CD4-positive, CD25-positive, alpha-beta regulatory T cell (primary cell): ENCODE measurements at regions not wholly inside any gene's neighbourhood (a gene's known extent, or its start where the extent isn't known, plus 50 kb on each side); places are given as distances from the start of the nearest gene placed in this dataset.

ENCODE experiments used
- ATAC-seq, 2 donors: fragments of 150-1000 bp; cut with Tn5 transposase; one replicate each; pipeline ENCODE4 v1.10.0; 2021; ENCODE audit warnings: low read depth in 2 of 2, moderate number of reproducible peaks in 2 of 2, moderate library complexity in 1 of 2
- DNase-seq, 3 donors: peaks; one replicate each; pipeline versions ENCODE4 v3.0.0 to v3.0.0-alpha.2; 2012 to 2022; ENCODE audit warnings: mixed read lengths in 1 of 3
- H3K27ac ChIP-seq: one replicate; pipeline ENCODE4 v1.7.0; 2013; ENCODE audit warnings: mild to moderate bottlenecking, low read length; ENCODE audit not compliant: insufficient read depth, poor library complexity, severe bottlenecking
- H3K27me3 ChIP-seq: one replicate; pipeline ENCODE4 v1.7.0; 2013; ENCODE audit warnings: low read length; ENCODE audit not compliant: control insufficient read depth, insufficient read depth
- H3K36me3 ChIP-seq: one replicate; pipeline ENCODE4 v1.7.0; 2013; ENCODE audit warnings: mild to moderate bottlenecking, low read length, moderate library complexity; ENCODE audit not compliant: control insufficient read depth, insufficient read depth
- H3K4me1 ChIP-seq: 2 replicates; pipeline ENCODE4 v1.7.0; 2013; ENCODE audit warnings: mild to moderate bottlenecking, low read length; ENCODE audit not compliant: insufficient read depth, control insufficient read depth, poor library complexity, severe bottlenecking
- H3K4me3 ChIP-seq: one replicate; pipeline ENCODE4 v1.7.0; 2013; ENCODE audit warnings: low read depth, mild to moderate bottlenecking, low read length, moderate library complexity
- H3K9me3 ChIP-seq, 2 experiments: 1 replicate in 1 of 2; 2 replicates in 1 of 2; pipeline ENCODE4 v1.7.0; 2013; ENCODE audit warnings: low read length in 2 of 2, mild to moderate bottlenecking in 1 of 2, moderate library complexity in 1 of 2; ENCODE audit not compliant: control insufficient read depth in 2 of 2
- H3K27ac Mint-ChIP-seq, 3 donors: one replicate each; pipeline ENCODE4 v1.8.0; 2020 to 2022; ENCODE audit warnings: mild to moderate bottlenecking in 3 of 3, mixed read lengths in 3 of 3, moderate library complexity in 2 of 3
- H3K27me3 Mint-ChIP-seq: one replicate; pipeline ENCODE4 v1.8.0; 2022; ENCODE audit warnings: mild to moderate bottlenecking, mixed read lengths
- H3K36me3 Mint-ChIP-seq: one replicate; pipeline ENCODE4 v1.8.0; 2020; ENCODE audit warnings: mixed read lengths
- H3K4me1 Mint-ChIP-seq, 4 donors: one replicate each; pipeline ENCODE4 v1.8.0; 2020 to 2022; ENCODE audit warnings: mixed read lengths in 4 of 4, mild to moderate bottlenecking in 1 of 4
- H3K4me3 Mint-ChIP-seq, 4 donors: one replicate each; pipeline ENCODE4 v1.8.0; 2020 to 2022; ENCODE audit warnings: mild to moderate bottlenecking in 4 of 4, mixed read lengths in 4 of 4, moderate library complexity in 3 of 4
- H3K9me3 Mint-ChIP-seq, 7 donors: one replicate each; pipeline ENCODE4 v1.8.0; 2020 to 2022; ENCODE audit warnings: mixed read lengths in 7 of 7, mild to moderate bottlenecking in 3 of 7, moderate library complexity in 2 of 7

GRCh38 chr6:108746836-108747575, 101.2 kb upstream of the ARMC2 start:
- Histone ChIP-seq H3K4me3 (no peak overlapping the region), H3K9me3 (no peaks in the 10 kb centered on the region), H3K27me3 (peaks cover 8% of the 10 kb centered on the region), H3K36me3 (no peaks in the 10 kb centered on the region), H3K27ac (no peak overlapping the region), H3K4me1 (no peaks in the 10 kb centered on the region)
- H3K4me3 Mint-ChIP-seq = no peak overlapping the region
- H3K27me3 Mint-ChIP-seq = peaks cover 33% of the 10 kb centered on the region
- DNase-seq (no peak), ATAC-seq (no peak)
- H3K36me3 Mint-ChIP-seq = no peaks in the 10 kb centered on the region
- peak overlapping the region in 1 of 3 donors; percentile 16 for H3K27ac Mint-ChIP-seq
- peaks cover 0 to 5% (median 0%) of the 10 kb centered on the region in 4 donors for H3K4me1 Mint-ChIP-seq
- no peaks in the 10 kb centered on the region for H3K9me3 Mint-ChIP-seq

- Mint-ChIP-seq H3K4me1 (no peaks in the 10 kb centered on the region), H3K36me3 (no peaks in the 10 kb centered on the region), H3K27me3 (peaks cover 28% of the 10 kb centered on the region), H3K4me3 (no peak overlapping the region), H3K27ac (no peak overlapping the region), H3K9me3 (no peaks in the 10 kb centered on the region)
- no peaks in the 10 kb centered on the region for H3K36me3 ChIP-seq
- no peak for DNase-seq
- H3K9me3 ChIP-seq = no peaks in the 10 kb centered on the region
- peaks cover 8% of the 10 kb centered on the region for H3K27me3 ChIP-seq
- no peak for ATAC-seq
- no peak overlapping the region for H3K27ac ChIP-seq
- no peak overlapping the region for H3K4me3 ChIP-seq
- no peaks in the 10 kb centered on the region for H3K4me1 ChIP-seq
Observed at GRCh38 chr6:108748055-108748454, 100.2 kb upstream of the ARMC2 start.

DNA sequence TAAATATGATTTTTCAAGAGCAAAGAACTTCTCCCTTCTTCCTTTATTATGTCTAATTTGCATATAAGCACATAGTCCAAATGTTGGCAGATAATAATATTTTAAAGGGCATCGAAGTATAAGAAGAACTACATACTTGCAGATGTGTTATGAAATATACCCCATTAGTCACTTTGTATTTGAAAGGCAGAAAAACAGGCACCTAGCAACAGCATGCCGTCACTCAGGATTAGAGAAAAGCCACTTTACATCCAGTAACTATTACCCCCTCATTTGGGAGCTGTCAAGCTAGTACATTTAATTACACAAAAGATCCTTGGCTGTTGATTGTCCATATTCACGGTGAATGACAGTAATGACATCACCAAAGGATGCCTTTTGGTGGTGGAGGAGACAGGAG, 99.3 kb upstream of the ARMC2 start:
- Histone ChIP-seq H3K36me3 (no peaks in the 10 kb centered on the region), H3K4me3 (no peak overlapping the region), H3K4me1 (no peaks in the 10 kb centered on the region), H3K9me3 (no peaks in the 10 kb centered on the region), H3K27me3 (peaks cover 8% of the 10 kb centered on the region), H3K27ac (no peak overlapping the region)
- ATAC-seq = no peak
- no peaks in the 10 kb centered on the region for H3K4me1 Mint-ChIP-seq
- no peaks in the 10 kb centered on the region for H3K9me3 Mint-ChIP-seq
- H3K27me3 Mint-ChIP-seq = peaks cover 21% of the 10 kb centered on the region
- no peak overlapping the region for H3K27ac Mint-ChIP-seq
- no peak for DNase-seq
- H3K4me3 Mint-ChIP-seq = no peak overlapping the region
- H3K36me3 Mint-ChIP-seq = no peaks in the 10 kb centered on the region

- Histone ChIP-seq H3K27ac (no peak overlapping the region), H3K36me3 (no peaks in the 10 kb centered on the region), H3K9me3 (no peaks in the 10 kb centered on the region), H3K27me3 (peaks cover 5% of the 10 kb centered on the region), H3K4me3 (no peak overlapping the region), H3K4me1 (no peaks in the 10 kb centered on the region)
- Mint-ChIP-seq H3K27me3 (peaks cover 21% of the 10 kb centered on the region), H3K4me1 (no peaks in the 10 kb centered on the region), H3K9me3 (no peaks in the 10 kb centered on the region), H3K36me3 (no peaks in the 10 kb centered on the region), H3K4me3 (no peak overlapping the region), H3K27ac (no peak overlapping the region)
- DNase-seq (no peak), ATAC-seq (no peak)
Observed at GRCh38 chr6:108750801-108751200, 97.4 kb upstream of the ARMC2 start.

DNA sequence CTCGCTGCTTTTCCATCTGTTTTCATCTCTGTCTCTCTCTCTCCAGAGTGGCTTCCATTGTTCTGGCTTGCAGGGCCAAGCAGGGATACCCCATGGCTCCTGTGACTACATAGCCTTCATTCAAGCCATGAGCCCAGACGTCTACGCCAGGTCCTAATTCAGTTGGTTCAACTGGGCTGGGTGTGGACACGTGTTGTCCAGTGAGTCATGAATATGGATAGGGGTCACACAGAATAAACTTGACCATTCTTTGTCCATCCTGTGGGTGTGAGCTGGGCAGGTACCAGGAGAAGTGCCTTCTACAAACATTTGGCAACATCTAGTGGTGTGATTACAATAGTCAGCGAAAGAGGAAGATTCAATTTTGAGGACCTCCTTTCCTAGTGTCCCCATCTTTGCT, 96.9 kb upstream of the ARMC2 start:
- Mint-ChIP-seq H3K4me1 (no peaks in the 10 kb centered on the region), H3K36me3 (no peaks in the 10 kb centered on the region), H3K9me3 (no peaks in the 10 kb centered on the region), H3K27ac (peak overlapping the region in 1 of 3 donors; percentile 2), H3K27me3 (peaks cover 21% of the 10 kb centered on the region), H3K4me3 (no peak overlapping the region)
- Histone ChIP-seq H3K9me3 (no peaks in the 10 kb centered on the region), H3K27me3 (peaks cover 5% of the 10 kb centered on the region), H3K27ac (no peak overlapping the region), H3K4me1 (no peaks in the 10 kb centered on the region), H3K36me3 (no peaks in the 10 kb centered on the region), H3K4me3 (no peak overlapping the region)
- no peak for ATAC-seq
- no peak for DNase-seq

GRCh38 chr6:108751851-108752732, 96.1 kb upstream of the ARMC2 start:
- Mint-ChIP-seq H3K27me3 (peaks cover 18% of the 10 kb centered on the region), H3K9me3 (no peaks in the 10 kb centered on the region), H3K36me3 (no peaks in the 10 kb centered on the region), H3K4me3 (no peak overlapping the region), H3K4me1 (no peaks in the 10 kb centered on the region), H3K27ac (no peak overlapping the region)
- ATAC-seq (no peak), DNase-seq (no peak)
- H3K27ac ChIP-seq = no peak overlapping the region
- no peak overlapping the region for H3K4me3 ChIP-seq
- H3K27me3 ChIP-seq = peaks cover 5% of the 10 kb centered on the region
- no peaks in the 10 kb centered on the region for H3K4me1 ChIP-seq
- H3K9me3 ChIP-seq = no peaks in the 10 kb centered on the region
- no peaks in the 10 kb centered on the region for H3K36me3 ChIP-seq

- DNase-seq (no peak), ATAC-seq (no peak)
- Histone ChIP-seq H3K36me3 (no peaks in the 10 kb centered on the region), H3K27me3 (peaks cover 5% of the 10 kb centered on the region), H3K4me1 (no peaks in the 10 kb centered on the region), H3K27ac (no peak overlapping the region), H3K4me3 (no peak overlapping the region), H3K9me3 (no peaks in the 10 kb centered on the region)
- Mint-ChIP-seq H3K36me3 (no peaks in the 10 kb centered on the region), H3K9me3 (no peaks in the 10 kb centered on the region), H3K4me3 (no peak overlapping the region), H3K4me1 (no peaks in the 10 kb centered on the region), H3K27me3 (peaks cover 10% of the 10 kb centered on the region), H3K27ac (no peak overlapping the region)
Observed at GRCh38 chr6:108752733-108753590, 95.3 kb upstream of the ARMC2 start.
